Posterior vena cava (tissue), 2 donors: ENCODE measurements at regions not wholly inside any gene's neighbourhood (a gene's known extent, or its start where the extent isn't known, plus 50 kb on each side); places are given as distances from the start of the nearest gene placed in this dataset.

Experiments used
- DNase-seq: peaks from one replicate; pipeline ENCODE4 v3.0.0-alpha.2; 2020; ENCODE audit warnings: low spot score
- intact Hi-C, 2 donors: fragments of 100-400 bp; cut with DNase I; formaldehyde crosslinking; loops; one replicate each; pipeline versions ENCODE4 v1.14.1 to v1.14.2; 2022 to 2023
- donor health status: DM: yes; HTN: yes; CAD: no.
- donor health status: DM: yes; HTN: yes; CAD: no.

DNA sequence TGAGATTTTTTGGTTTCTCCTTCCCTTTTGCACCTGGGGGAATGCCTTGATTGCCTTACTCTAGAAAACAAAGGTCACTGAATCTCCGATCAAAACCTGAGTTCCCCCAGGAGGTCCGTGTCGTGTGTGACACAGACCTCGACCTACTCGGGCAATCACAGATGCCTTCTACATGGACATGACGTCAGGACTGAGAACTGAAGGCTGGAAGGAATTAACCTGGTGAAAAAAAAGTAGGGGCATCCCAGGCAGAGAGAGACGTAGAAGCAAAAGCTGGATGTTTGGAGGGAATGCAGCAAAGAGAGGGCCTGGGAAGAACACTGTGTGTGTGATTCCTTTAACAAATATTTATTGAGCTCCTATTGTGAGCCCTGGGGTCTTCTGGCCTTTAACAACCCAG lies 178.0 kb downstream of the PRDM2 start:
- DNase-seq = no peak
- intact Hi-C loops = no loop called here

DNA sequence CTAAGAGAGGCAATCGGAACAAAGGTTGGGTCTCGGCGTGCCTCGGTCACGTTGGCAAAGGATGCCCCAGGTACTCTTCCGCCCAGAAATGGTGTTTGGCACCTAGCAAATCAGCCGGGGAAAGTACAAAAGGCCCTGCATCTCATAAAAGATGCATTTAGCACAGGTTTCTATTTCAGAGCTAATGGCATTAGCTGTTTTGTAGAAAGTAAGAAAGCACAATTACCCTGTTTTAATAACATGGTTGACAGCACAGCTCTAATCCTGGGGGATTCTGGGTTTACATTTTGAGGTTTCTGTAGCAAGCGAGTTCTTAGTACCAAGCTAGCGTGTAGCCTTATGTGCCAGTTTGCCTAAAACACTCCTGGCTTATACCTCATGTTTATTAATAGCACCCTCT lies 178.5 kb downstream of the PRDM2 start:
- no peak for DNase-seq
- intact Hi-C loops = no loop called here

DNA sequence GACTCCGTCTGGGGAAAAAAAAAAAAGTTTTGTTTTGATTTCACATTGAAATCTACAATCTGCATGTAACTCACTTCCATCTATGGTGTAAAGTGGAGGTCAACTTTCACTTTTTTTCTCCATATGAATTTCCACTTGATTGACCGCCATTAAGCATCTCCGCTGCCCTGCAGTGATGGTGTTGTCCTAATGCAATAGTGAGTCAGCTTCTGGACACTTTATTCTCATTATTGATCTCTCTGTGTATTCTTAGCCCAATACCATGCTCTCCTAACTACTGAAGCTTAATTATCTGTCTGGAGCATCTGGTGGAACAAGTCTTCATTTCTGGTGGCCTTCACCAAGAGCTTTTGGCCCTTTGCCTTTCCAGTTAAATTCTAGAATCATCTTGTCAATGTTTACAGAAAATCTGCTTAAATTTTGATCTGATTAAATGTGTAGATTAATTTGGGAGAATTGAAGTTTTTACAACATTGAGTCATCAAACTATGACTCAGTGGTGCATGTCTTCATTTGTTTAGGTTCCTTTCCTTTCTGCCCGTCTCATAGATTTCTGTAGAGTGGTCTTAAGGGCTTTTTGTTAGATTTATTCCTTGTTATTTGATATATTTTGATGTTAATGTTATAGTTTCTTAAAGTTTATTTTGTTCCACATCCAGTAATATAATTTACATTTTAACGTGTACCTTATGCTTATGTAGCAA lies 181.5 kb downstream of the PRDM2 start:
- intact Hi-C loops = no loop called here
- no peak for DNase-seq

DNA sequence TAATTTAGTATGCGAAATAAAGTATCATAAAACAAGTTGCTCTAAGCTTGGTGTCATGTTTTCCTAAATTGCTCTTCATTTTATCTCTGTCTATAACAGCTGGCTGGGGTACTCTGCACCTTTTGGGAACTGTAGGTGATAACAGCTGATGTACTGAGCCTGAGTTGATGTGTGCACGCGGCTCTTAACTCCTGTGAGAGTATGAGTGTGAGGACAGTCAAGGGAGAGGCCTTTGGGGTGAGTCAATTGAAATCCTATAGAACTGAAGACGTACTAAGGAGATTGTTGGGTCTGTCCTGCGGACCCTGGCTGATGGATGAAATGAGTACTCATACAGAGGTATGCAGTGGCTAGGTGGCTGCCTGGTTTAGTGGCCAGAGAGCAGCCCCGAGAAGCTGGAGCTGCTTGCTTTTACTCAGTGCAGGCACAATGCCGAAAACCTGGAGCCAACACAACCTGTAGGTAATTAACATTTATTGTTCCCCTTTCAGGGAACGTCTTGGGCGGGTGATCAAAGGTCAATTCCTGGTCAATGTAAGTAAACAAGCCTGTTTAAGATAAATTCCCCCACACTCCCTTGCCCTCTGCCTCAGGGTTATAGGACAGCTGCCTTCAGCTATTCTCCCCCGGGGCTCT lies 188.5 kb downstream of the PRDM2 start:
- no peak for DNase-seq
- intact Hi-C loops = no loop called here

DNA sequence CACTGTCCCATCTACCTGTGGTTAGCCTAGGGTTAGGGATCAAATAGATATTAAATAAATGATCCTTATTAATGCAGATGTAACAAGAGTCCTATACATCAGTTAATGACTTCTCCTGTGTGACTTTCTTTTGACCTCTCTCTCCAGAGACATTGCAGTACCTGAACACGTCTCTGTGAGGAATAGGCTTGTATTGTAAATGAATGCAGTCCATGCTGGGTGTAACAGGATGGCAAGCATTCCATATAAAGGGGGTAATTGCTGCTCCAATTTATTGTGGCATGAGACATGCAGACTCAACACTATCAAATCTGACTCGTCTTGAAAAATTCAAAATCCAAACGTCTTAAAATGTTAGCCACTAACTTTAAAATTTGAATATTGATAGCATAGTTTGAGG lies 189.5 kb downstream of the PRDM2 start:
- intact Hi-C loops = no loop called here

DNA sequence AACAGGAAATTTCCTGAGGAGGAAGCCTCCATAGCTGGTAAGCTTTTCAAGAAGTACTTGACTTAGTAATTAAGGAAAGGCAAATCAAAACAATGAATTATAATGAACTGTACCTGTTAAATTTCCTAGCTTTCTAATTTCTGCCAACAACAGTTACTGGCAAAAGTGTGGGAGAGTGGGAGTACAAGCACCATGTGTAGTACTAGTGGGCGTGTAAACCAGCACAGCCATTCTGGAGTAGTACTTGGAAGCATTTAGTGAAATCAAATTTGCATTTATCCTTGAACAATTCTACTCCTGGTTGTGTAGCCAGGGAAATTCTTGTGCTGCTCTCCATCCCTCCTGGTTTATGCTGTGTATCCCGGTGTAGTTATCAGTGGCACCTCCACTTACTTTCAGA lies 190.8 kb downstream of the PRDM2 start:
- intact Hi-C loops = no loop called here
- no peak for DNase-seq

More for the DNA sequence above, 189.5 kb downstream of the PRDM2 start:
- no peak for DNase-seq

DNA sequence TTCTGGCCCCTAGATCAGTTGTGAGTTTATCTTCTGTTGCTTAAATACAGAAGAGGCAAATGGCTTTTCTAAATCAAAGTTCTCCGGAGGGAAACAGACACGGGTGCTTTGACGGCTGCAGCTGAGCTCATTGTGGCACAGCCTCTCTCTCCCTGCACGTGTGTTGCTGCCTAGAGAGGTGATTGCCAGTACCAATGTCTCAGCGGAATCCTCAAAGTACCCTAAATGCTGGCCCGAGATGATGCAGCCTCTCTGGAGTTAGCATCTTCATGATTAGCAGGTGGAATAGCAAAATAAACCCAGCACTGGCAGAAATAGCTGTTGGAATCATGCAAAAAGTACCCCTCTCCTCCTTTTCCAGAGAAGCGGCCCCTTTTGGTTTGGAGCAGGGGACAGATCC lies 192.2 kb downstream of the PRDM2 start:
- no peak for DNase-seq
- intact Hi-C loops = no loop called here

DNA sequence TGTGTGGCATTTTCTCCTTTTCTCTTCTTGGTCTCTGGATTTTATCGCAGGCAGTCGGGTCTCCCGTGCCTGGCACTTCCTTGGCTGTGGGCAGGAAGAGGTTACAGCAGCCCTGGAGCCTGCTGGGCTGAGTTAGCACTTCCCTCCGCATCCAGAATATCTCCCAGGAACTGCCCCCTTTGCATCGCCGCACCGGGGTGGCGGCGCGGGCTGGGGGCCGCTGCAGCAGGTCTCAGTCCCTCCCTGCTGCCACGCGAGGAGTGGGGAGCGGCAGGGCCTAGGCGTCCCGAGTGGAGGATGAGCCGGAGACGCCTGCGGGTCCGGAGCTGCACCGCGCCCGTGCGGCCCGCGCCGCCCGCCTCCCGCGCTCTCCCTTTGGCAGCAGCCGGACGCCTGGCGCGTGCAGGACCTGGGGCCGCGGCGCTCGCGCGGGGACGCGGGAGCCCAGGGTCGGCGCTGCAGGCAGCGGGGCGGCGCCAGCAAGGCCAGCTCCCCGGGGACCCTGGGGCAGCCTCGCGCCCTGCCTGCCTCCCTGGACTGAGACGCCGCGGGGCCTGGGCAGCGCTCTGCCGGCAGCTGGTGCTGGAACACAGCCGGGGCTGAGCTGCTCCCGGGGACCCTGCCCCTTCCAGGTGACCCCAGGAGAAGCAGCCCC lies 192.8 kb downstream of the PRDM2 start:
- no peak for DNase-seq
- intact Hi-C loops = no loop called here

DNA sequence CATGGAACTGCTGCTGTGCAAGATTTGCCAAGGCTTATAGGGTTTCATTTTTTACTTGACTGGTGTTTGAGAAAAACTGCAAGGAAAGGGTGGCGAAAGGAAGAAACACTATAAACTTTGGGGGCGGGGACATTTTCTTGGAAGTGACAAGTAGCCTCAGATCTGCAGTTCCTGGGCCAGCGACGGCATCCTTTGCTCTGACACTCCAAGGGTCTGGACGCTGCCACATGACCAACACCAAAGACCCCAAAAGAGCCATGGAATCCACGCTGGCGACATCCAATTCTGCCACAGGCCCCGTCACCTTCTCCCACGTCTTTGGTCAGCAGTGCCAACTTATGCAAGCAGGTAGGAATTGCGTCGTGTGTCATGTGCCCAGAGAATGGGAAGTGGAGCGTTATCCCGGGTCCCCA lies 193.4 kb downstream of the PRDM2 start:
- intact Hi-C loops = no loop called here
- no peak for DNase-seq

DNA sequence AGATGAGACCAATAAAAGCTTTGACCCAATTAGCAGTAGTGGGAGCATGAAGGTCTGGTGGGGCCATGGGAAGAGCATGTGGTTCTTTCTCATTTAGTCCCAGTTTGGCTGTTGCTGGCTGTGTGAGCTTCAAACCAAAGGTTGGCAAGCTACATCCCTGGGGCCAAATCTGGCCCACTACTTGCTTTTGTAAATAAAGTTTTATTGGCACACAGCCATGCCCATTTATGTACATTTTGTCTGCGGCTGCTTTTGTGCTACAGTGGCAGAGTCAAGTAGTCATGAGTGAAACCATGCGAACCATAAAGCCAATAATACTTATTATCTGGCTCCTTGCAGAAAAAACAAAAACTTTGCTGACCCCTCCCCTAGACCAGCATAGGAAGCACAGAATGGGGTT lies 196.9 kb downstream of the PRDM2 start:
- DNase-seq = no peak
- intact Hi-C loops = no loop called here

DNA sequence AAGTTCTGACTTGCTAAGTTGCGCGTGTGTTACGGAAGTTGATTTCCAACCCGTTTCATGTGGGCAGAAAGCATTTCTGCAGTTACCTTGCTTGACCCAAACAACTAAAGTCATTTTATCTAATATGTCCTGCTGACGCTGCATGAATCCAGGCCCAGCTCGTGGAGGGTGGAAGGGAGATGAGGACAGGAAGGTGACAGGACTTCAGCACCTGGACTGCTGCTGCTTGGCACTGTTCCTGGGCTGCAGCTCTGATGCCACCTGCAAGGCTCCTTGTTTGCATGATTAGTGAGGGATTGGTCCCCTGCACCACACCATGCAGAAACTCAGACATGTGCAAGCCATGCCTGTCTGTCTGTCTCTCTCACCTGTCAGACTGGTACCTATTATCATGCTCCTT lies 198.4 kb downstream of the PRDM2 start:
- no peak for DNase-seq
- intact Hi-C loops = no loop called here

DNA sequence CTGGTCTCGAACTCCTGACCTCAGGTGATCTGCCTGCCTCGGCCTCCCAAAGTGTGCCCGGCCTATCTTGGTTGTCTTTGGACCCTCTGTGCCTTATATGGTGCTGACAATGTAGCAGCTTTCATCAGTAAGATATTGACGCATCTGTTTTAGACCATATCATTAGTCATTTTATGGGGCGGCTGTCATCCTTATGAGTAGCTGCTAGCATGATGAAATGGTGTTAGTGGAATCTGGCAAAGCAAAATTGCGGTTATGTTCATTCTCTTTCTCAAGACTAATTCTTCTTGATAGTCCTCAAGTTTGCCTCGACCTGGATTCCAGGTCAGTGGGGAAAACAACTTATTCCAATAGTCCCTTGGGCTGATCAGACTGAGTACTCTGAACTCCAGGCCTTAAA lies 199.9 kb downstream of the PRDM2 start:
- intact Hi-C loops = no loop called here
- DNase-seq = no peak

DNA sequence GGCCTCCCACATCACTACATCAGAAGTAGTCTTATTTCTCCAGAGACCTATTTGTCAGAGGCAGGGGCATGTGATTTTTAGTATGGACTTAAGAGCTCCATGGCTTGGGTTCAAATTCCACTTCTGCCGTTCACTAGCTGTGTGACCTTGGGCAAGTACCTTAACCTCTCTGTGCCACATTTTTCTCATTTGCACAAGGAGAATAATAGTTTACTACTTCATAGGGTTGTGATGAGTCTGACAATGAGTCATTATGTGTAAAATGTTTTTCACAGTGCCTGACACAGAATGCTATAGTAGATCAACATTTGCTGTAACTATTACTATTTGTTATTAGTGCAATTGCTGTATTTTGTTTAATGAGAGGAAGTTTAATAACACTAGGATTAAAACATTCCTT lies 200.6 kb downstream of the PRDM2 start:
- intact Hi-C loops = no loop called here
- DNase-seq = no peak

DNA sequence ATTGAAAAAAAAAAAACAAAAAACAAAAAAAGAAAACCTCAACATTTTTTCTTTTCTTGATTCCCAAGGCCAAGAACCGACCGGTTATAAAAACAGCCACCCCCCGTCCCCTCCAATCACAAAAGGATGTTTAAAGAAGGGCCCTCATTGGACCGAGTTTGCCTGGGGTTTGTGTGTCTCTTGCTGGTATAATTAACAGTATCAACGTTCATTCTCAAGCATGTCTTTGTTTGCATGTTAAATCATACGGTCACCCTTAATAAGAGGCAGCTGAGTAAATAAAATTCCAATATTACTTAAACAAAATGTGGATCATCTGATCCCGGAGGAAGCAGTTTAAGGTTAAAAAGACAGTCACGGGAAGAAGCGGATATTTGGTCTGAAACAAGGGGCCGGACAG lies 201.1 kb downstream of the PRDM2 start:
- no peak for DNase-seq
- intact Hi-C loops = no loop called here

DNA sequence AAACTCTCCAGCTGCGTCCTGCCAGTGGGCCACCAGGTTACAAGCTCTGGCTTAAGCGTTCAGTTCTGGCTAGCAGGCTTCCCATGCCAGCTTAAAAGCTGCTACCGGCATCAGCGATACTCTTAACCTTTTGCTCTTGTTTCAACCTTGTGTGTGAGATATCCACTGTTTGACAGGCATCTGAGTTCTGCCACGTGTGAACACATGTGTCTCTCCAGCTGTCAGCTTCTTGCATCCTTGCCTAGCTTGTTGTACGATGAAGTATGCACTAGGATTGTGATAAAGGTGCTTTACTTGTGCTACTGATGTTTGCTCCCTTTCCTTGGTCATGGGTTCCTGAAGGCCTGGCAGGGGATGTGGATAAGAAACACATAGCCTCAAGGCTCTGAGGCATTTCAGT lies 201.6 kb downstream of the PRDM2 start:
- DNase-seq = no peak
- intact Hi-C loops = no loop called here

DNA sequence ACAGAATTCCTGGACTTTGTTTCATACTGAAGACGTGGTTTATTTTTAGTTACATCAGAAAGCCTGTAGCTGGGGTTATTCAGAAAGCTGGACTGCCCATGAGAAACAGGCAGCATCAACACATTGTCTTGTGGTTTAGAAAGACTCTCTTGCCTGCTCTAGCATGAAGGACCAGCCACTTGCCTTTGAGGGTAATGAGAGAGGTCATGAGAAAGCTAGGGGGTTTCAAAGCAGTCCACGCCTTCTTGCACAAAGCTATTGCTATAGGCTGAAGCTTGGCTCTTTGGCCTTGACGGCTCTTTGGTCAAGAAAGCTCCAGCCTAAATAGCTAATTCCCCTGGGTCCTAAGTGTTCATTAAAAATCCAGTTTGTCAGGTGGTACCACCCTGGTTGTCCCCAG lies 208.1 kb downstream of the PRDM2 start:
- intact Hi-C loops = no loop called here
- DNase-seq = no peak

DNA sequence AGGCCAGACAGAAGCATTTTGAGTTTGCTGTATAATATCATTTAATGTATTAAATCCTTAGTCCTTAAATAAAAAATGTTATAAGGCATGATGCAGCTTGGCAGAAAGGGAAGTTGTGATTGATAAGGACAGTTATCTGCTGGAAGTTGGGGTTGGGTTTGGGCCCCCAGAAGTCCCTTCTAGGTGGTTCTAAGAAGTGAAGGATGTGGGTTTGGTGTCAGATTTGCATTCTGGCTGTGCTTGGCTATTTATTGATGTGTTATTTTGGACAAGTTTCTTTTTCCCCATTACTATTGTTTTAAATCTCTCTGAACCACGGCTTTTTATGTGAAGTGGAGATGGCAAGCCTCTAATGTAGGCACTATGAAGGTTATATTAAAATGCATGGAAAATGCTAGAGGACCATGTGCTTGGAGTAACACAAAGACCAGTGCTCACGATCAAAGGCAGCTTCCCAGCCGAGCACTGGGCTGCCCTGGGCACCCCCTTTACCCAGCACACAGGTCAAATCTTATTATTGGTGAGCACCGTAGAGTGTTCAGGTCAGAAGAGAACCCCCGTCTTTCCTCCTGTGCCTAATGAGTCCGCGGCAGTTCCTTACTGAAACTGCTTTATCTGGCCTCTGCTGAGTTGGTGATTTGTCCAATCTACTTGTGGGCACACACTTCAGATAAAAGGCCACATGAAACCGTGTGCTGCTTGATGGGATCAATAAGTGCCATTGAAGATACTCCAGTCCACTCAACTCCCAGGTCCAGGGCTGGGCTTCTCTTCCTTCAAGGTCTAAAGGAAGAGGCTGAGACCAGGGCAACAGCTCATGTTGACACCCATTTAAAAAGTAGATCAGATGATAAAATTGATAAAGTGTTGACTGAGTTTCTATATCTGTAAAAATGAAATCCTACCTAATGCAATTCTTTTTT lies 212.0 kb downstream of the PRDM2 start:
- no peak for DNase-seq
- intact Hi-C loops = loop anchor here in 1 of 2 donors (5.0 kb wide), 1 partner anchor 1150 kb away; no protein-coding TSS in a partner anchor

DNA sequence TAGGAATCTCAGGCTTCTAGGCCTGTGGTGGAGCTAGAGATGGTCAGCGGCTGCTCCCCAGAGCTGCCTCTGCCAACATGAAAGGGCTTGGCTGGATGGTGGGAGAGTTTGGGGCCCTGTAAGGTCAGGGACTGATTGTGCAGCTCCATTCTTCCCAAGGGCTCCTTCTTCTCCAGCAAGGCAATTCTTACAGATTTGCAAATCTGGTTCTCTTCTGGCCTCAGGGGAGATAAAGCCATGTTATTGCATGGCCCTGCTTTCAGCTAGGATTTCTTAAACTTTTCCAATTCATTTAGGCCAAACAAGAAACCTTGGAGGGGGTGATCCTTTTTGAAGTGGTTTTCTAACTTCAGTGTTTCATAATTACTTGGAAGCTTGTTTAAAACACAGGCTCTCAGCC lies 213.4 kb downstream of the PRDM2 start:
- intact Hi-C loops = loop anchor here in 1 of 2 donors (5.0 kb wide), 1 partner anchor 1149 kb away; no protein-coding TSS in a partner anchor
- no peak for DNase-seq

DNA sequence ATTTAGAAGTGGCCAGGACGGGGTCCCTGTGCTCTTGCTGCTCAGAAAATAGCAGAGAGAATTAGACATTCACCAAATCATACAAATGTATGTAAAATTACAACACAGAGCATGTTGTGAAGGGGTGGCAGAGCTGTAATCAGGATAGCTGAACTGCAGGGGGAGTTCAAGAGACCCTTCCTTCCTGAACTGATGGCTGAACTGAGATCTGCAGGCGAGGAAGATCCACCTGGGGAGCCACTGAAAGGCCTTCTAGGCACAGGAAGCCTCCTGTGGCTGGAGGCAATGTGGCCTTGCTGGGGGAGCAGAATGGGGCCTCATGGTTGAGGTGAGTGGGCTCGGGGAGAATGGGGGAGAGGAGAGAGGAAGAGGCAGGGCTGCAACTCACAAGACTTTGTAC lies 216.5 kb downstream of the PRDM2 start:
- intact Hi-C loops = no loop called here
- no peak for DNase-seq

DNA sequence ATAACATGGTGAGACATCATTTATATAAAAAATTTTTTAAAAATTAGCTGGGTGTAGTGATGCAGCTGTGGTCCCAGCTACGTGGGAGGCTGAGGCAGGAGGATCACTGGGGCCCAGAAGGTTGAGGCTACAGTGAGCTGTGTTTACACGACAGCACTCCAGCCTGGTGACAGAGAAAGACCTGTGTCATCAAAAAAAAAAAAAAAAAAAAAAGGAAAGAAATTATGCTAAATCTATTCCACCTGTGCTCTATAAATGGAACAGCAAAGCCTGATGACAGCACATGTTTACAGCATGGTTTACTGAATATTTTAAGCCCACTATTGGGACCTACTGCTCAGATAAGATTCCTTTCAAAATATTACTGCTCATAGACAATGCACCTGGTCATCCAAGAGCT lies 217.6 kb downstream of the PRDM2 start:
- intact Hi-C loops = no loop called here
- no peak for DNase-seq
